Gastroesophageal sphincter (tissue), 3 donors: ENCODE measurements at regions not wholly inside any gene's neighbourhood (a gene's known extent, or its start where the extent isn't known, plus 50 kb on each side); places are given as distances from the start of the nearest gene placed in this dataset.

Experiments
- EP300 ChIP-seq: sonication (generic); formaldehyde crosslinking; IDR thresholded peaks from one replicate; pipeline ENCODE4 v1.6.1; 2017; ENCODE audit warnings: antibody characterized with exemption, mild to moderate bottlenecking
- POLR2A ChIP-seq, 2 donors: fragments of 450-650 bp; IDR thresholded peaks; one replicate each; pipeline ENCODE4 v1.6.1; 2017; ENCODE audit warnings: antibody characterized with exemption in 2 of 2, mild to moderate bottlenecking in 2 of 2, moderate library complexity in 1 of 2
- POLR2AphosphoS5 ChIP-seq: sonication (generic); formaldehyde crosslinking; IDR thresholded peaks from one replicate; pipeline ENCODE4 v1.6.1; 2017; ENCODE audit warnings: antibody characterized with exemption
- TF ChIP-seq, protein P1 (sequence below), 4 experiments: fragments of 200-600 bp in 2 of 4; fragments of 450-650 bp in 2 of 4; sonication (generic) in 1 of 4; IDR thresholded peaks; one replicate each; pipeline ENCODE4 v1.5.1; 2017 to 2019; ENCODE audit warnings: antibody characterized with exemption in 4 of 4, mild to moderate bottlenecking in 2 of 4, moderate library complexity in 2 of 4

DNA sequence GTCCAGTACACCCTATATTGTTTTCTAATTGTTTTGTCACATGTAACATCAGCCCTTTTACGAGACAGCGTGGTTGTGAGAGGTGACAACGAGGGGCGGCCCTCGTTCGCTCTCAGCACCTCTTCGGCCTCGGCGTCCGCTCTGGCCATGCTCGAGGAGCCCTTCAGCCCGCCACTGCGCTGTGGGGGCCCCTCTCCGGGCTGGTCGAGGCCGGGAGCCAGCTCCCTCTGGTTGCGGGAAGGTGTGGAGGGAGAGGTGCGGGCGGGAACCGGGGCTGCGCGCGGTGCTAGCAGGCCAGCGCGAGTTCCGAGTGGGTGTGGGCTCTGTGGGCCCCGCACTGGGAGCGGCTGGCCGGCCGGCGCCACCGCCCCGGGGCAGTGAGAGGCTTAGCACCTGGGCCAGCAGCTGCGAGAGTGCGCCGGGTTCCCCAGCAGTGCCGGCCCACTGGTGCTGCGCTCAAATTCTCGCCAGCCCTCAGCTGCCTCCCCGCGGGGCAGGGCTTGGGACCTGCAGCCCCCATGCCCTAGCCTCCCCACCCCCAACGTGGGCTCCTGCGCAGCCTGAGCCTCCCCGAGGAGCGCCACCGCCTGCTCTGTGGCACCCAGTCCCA is 145.0 kb downstream of the PSAT1 start:
- TF ChIP-seq POLR2A (IDR thresholded peaks at IDR 0.05) = no peak
- TF ChIP-seq, protein P1, sequence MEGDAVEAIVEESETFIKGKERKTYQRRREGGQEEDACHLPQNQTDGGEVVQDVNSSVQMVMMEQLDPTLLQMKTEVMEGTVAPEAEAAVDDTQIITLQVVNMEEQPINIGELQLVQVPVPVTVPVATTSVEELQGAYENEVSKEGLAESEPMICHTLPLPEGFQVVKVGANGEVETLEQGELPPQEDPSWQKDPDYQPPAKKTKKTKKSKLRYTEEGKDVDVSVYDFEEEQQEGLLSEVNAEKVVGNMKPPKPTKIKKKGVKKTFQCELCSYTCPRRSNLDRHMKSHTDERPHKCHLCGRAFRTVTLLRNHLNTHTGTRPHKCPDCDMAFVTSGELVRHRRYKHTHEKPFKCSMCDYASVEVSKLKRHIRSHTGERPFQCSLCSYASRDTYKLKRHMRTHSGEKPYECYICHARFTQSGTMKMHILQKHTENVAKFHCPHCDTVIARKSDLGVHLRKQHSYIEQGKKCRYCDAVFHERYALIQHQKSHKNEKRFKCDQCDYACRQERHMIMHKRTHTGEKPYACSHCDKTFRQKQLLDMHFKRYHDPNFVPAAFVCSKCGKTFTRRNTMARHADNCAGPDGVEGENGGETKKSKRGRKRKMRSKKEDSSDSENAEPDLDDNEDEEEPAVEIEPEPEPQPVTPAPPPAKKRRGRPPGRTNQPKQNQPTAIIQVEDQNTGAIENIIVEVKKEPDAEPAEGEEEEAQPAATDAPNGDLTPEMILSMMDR (IDR thresholded peaks at IDR 0.05) = no peak
- TF ChIP-seq POLR2AphosphoS5 = no peak
- TF ChIP-seq EP300 = no peak
